ENCODE measurements at regions not wholly inside any gene's neighbourhood (a gene's known extent, or its start where the extent isn't known, plus 50 kb on each side); places are given as distances from the start of the nearest gene placed in this dataset.

GRCh38 chr2:129754831-129755230 is 224.6 kb upstream of the RAB6C start:
- no peak overlapping the region for H3K4me3 ChIP-seq (ENCODE audit: control insufficient read depth in 2 of 3, extremely low read depth in 1 of 3, insufficient read depth in 2 of 3, low read depth in 1 of 3, low read length in 3 of 3)
- no peaks in the 10 kb centered on the region for H3K27me3 ChIP-seq (ENCODE audit: control insufficient read depth, extremely low read depth, insufficient read depth, low read length)
- no peak overlapping the region for H3K9ac ChIP-seq (ENCODE audit: control insufficient read depth, extremely low read depth, insufficient read depth, low read length)
- no peak overlapping the region for H3K4me2 ChIP-seq (ENCODE audit: control insufficient read depth, extremely low read depth, insufficient read depth, low read depth, low read length)
- TF ChIP-seq EZH2 (IDR thresholded peaks at IDR 0.05; ENCODE audit: low read length): no peak
- TF ChIP-seq CTCF (optimal IDR thresholded peaks at IDR 0.05 in 1 of 3, IDR thresholded peaks at IDR 0.05 in 1 of 3, conservative IDR thresholded peaks at IDR 0.05 in 1 of 3; ENCODE audit: extremely low read depth in 1 of 3, insufficient read depth in 2 of 3, low read length in 3 of 3): no peak
- no peaks in the 10 kb centered on the region for H3K9me3 ChIP-seq (ENCODE audit: control insufficient read depth, low read depth, low read length)
- FAIRE-seq: no peak
- no peaks in the 10 kb centered on the region for H3K79me2 ChIP-seq (ENCODE audit: control insufficient read depth, insufficient read depth, low read length)
- H4K20me1 ChIP-seq (ENCODE audit: control insufficient read depth, extremely low read depth, insufficient read depth, low read length): no peaks in the 10 kb centered on the region
- H3K36me3 ChIP-seq (ENCODE audit: control insufficient read depth in 2 of 2, extremely low read depth in 1 of 2, insufficient read depth in 2 of 2, low read length in 2 of 2): no peaks in the 10 kb centered on the region
- no peaks in the 10 kb centered on the region for H3K9me1 ChIP-seq (ENCODE audit: control insufficient read depth, extremely low read depth, insufficient read depth, low read length)
- no peak overlapping the region for H3K27ac ChIP-seq (ENCODE audit: control insufficient read depth, insufficient read depth, low read length)
- dilution Hi-C loops (cut with MboI; ENCODE audit: extremely low pct_ligation_motif_present, low sequenced_read_pairs): no loop called here
- H2AFZ ChIP-seq (ENCODE audit: control insufficient read depth, low read length): no peak overlapping the region
- H3K4me1 ChIP-seq (ENCODE audit: control insufficient read depth, extremely low read depth, insufficient read depth, low read length): no peaks in the 10 kb centered on the region
- no peak for DNase-seq (ENCODE audit: low read depth, low spot score)

- Histone ChIP-seq H3K9me1 (ENCODE audit: control insufficient read depth, extremely low read depth, insufficient read depth, low read length) (no peaks in the 10 kb centered on the region), H4K20me1 (ENCODE audit: control insufficient read depth, extremely low read depth, insufficient read depth, low read length) (no peaks in the 10 kb centered on the region), H3K9me3 (ENCODE audit: control insufficient read depth, low read depth, low read length) (no peaks in the 10 kb centered on the region), H2AFZ (ENCODE audit: control insufficient read depth, low read length) (no peak overlapping the region), H3K4me2 (ENCODE audit: control insufficient read depth, extremely low read depth, insufficient read depth, low read depth, low read length) (no peak overlapping the region), H3K4me1 (ENCODE audit: control insufficient read depth, extremely low read depth, insufficient read depth, low read length) (no peaks in the 10 kb centered on the region), H3K4me3 (ENCODE audit: control insufficient read depth in 2 of 3, extremely low read depth in 1 of 3, insufficient read depth in 2 of 3, low read depth in 1 of 3, low read length in 3 of 3) (no peak overlapping the region), H3K36me3 (ENCODE audit: control insufficient read depth in 2 of 2, extremely low read depth in 1 of 2, insufficient read depth in 2 of 2, low read length in 2 of 2) (no peaks in the 10 kb centered on the region), H3K79me2 (ENCODE audit: control insufficient read depth, insufficient read depth, low read length) (no peaks in the 10 kb centered on the region), H3K27me3 (ENCODE audit: control insufficient read depth, extremely low read depth, insufficient read depth, low read length) (no peaks in the 10 kb centered on the region), H3K9ac (ENCODE audit: control insufficient read depth, extremely low read depth, insufficient read depth, low read length) (no peak overlapping the region), H3K27ac (ENCODE audit: control insufficient read depth, insufficient read depth, low read length) (no peak overlapping the region)
- FAIRE-seq (no peak), DNase-seq (ENCODE audit: low read depth, low spot score) (no peak)
- dilution Hi-C loops (cut with MboI; ENCODE audit: extremely low pct_ligation_motif_present, low sequenced_read_pairs): no loop called here
- TF ChIP-seq EZH2 (IDR thresholded peaks at IDR 0.05; ENCODE audit: low read length): no peak
- TF ChIP-seq CTCF (optimal IDR thresholded peaks at IDR 0.05 in 1 of 3, IDR thresholded peaks at IDR 0.05 in 1 of 3, conservative IDR thresholded peaks at IDR 0.05 in 1 of 3; ENCODE audit: extremely low read depth in 1 of 3, insufficient read depth in 2 of 3, low read length in 3 of 3): no peak
Observed at GRCh38 chr2:129755786-129756185, 223.7 kb upstream of the RAB6C start.
